HG02970 (cell line): ENCODE measurements at regions not wholly inside any gene's neighbourhood (a gene's known extent, or its start where the extent isn't known, plus 50 kb on each side); places are given as distances from the start of the nearest gene placed in this dataset.
A peak's percentile ranks its signal among the peaks of the same experiment; 100 is the strongest.

Experiments
- ATAC-seq: cut with Tn5 transposase; IDR thresholded peaks from one replicate; pipeline ENCODE4 v1.9.1; 2021; ENCODE audit warnings: mild to moderate bottlenecking, moderate library complexity, moderate number of reproducible peaks; ENCODE audit not compliant: unreplicated experiment, low FRiP score

DNA sequence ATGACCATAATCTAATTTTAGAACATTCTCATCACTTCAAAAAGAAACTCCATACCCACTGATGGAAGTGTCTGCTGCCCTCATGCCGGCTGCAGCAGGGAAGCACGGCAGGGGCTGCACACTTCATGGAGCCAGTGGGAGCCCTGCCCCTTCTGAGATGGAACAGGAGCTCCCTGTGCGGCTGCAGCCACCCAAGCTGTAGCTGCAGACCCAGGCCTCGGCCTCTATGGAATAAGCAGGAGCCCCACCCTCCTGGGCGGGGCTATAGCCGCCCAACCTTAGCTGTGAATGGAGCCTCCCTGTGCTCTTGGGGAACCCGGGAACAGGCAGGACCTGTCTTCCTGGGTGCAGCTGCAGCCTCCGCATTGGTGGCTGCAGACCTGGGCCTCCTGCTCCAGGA is 128.5 kb downstream of the NUDT12 start:
- no peak for ATAC-seq

DNA sequence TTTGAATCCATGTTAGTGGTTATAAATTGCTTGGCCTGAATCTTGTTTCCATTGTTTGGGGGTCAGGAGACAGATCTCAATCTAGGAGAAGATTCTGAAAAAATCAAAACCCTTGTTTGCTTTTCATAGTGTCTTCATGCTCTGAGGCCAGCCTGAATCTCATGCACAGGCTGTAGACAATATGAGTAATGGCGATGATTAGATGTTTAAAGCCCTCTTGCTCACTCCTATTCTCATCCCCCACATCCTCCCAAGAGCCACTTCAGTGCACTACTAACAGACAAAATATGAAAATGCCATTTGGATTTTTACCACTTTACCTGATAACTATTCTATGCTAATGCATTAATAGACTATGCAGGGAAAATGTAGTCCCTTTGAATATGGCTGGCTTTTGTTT is 129.4 kb downstream of the NUDT12 start:
- ATAC-seq: no peak

DNA sequence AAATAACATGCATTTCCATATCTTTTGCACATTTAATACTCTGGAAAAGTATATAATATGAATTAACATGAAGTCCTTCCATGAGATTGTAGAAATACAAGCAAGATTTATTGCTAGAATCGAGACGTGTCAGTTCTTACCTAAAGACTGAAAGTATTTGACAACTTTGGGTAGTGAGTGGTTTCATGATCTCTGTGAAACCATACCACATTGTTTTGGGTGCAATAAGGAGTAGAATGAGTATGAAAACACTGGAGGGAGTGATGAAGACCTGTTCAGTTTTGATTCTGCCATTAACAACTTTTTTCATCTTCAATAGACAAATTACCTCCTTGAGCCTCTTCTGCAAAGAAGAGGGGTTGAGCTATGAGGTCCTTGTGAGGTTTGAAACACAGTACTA is 133.7 kb downstream of the NUDT12 start:
- no peak for ATAC-seq

DNA sequence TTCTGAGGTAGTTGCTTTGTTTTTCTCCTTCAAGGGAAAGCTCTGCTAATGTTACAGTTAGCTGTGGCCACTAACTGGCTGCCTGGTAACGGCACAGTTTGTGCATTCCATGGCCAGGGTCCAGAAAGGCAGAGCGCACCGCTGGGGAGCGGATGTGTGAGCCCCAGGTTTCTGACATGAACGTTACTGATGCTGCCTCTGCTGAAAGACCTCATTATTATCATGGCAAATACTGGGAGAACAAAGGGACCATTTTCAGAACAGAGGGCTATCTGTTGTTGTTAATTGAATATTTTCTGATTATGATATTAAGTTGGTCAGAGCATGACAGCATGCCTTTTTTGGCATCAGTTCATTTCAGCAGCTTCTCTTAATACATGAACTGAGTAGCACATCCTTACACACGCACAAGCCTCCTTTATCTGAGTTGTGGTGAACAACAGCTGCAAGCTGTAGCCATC is 134.1 kb downstream of the NUDT12 start:
- no peak for ATAC-seq

DNA sequence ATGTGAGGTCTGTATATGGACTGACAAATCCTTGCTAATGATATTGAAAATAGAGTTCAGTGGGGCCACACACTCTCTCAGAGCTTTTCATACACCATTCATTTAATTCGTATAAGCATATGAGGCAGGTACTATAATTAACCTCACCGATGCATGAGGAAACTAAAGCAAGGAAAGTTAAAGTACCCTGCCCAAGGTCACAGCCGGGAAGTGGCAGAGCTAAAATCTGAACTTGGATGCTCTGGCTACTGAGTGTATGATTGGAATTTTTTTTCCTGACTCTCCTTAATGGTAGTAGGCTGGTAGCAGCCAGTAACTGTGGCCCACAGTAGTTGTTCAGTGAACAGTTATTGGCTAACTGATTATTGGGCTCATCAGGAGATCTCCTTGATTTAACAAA is 135.3 kb downstream of the NUDT12 start:
- ATAC-seq: no peak

DNA sequence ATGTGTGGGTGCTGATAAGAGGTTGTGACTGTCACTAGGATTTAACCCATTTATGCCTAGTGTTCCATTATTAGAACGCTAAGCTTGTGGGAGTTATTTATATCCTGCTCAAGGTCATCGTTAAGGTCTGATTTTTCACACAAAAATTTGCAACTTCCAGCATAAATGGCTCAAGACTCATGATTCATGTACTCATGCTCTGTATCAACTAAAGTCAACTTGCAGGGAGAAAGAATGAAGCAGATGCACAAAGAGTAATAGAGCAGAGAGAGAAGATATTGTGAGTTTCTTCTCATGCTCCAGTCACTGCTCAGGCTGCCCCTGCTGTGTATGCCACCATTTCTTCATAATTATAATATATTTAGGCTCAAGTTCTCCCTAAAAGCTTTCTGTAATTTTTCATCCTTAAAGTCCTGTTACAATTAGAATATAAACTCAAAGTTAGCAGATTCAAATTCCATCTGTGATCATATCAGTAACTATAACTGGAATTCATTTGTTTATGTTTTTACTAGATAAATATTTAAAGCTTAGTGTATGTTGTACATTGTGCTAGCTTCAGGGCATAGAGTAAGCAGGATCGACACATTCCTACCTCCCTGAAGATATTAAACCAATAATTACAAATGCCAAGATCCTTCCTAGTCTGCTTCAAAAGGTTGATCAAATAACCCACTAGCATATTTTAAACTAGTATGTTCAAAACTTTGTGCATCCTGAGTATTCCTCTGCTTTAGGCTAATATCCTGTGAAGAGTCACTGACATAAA is 136.7 kb downstream of the NUDT12 start:
- ATAC-seq: no peak

DNA sequence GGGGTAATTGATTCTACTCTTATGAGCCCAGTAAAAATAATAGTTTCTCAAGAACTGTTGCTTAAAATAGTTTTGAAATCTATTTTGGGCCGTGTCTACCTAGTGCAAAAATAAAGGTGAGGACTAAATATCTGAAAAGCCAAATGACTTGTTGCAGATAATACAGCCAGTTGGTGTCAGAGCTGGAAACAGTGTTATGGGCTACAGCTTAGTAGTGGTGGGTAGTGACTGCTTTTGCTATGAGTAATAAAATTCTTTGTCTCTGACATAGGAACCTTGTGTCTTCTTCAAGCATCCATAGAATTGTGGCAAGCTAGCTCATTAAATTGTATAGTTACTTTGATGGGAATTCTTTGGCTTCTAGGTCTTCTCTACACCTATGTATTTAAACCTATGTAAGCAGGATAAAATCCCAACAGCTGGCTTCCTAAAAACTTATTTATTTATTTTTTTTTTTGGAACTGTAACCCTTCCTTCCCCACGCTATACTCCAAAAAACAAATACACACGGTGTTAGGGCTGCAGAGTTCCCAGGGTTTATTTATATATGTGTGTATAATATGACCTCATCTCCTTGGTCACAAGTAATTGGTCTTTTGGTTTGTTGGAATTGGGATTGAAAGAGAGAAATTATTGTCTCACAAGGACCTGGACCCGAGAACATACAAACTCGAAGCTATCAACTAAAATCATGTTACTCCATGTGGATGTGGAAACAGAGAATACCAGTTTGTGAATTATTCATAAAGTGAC is 138.0 kb downstream of the NUDT12 start:
- ATAC-seq: no peak

DNA sequence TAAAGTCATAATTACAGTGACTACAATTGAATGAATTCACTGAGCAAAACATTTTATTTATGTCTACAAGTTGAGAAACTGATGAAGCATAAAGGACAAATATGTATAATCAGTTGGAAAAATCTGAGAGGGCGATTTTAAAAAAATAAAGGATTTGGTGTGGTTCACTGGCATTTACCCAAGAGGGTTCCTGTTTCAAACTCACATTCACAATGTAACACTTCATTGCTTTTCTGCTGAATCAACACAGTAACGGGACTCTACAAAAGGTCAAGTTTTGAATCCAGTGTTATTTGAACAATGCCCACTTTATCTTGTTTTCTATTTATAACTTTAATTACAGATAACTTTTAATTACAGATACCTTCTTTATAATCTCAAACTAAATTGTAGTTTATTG is 138.6 kb downstream of the NUDT12 start:
- ATAC-seq: no peak

DNA sequence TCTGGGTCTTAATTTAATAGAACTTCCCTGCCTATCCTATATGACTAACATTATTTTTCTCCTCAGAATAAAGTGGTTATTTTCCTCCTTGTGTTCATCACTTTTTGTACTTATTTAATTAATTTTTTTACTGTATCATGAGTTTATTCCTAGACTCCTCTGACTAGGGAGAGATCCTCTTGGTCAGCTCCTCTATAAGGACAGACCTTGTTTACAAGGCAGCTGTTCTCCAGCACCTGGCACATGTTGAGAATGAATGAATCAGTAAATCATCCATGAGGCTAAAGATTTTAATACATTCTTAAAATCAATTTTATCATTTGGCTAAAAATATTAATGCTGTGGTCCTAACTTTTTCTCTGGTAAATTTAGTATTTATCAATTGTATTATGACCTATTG is 139.8 kb downstream of the NUDT12 start:
- no peak for ATAC-seq

DNA sequence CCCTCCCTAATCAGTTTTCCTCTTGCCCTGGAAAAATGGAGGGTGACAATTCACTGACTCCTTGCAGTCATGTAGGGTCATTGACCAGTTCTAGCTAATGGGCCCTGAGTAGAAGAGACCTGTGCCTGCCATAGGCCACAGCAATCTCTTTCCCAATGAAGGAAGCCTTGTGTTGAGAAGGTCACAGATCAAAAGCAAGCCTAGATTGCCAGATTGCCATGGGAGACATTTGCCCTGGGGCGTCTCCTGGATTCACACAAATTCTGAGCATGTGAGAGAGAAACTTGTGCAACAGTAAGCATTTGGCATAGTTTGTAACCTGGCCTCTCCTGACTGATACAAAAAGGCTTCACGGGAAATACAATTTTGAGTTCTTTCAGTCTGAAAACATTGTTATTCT is 148.0 kb downstream of the NUDT12 start:
- ATAC-seq: no peak

DNA sequence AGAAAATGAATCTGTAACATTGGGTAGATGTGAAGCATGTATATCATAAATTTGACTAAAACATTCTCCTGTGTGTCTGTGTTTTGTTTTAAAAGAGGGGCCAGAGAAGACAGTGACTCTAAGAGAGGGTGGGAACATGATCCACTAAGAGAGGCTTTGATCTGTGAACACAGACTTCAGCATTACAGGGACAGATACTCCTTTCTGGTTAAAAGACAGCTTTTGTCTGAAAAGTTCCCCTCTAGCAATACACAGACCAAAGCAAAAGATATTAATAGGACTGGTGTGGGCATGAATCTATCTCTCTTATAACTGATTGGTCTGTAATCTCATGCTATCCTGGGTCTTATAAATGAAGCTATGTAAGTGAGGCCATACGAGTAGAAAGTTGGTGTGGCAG is 150.9 kb downstream of the NUDT12 start:
- no peak for ATAC-seq

DNA sequence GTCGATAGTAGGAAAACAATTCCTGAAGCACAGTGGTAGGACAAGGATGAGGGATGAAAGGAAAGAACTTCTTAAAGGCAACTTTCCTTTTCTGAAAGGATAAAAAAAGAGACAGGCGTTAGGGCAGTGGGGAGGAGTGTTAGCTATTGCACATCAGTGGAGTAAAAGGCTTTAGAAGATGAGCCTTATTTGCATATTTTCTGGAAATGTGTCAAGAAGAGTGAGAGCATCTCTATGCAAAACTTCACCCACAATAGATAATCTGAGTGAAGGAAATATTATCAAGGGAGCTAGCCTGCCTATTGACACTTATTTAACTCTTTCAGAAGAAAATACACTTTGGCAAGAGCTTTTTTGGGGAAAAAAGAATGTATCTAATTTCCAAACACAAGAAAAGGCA is 151.6 kb downstream of the MACIR start:
- ATAC-seq: peak; percentile 89

DNA sequence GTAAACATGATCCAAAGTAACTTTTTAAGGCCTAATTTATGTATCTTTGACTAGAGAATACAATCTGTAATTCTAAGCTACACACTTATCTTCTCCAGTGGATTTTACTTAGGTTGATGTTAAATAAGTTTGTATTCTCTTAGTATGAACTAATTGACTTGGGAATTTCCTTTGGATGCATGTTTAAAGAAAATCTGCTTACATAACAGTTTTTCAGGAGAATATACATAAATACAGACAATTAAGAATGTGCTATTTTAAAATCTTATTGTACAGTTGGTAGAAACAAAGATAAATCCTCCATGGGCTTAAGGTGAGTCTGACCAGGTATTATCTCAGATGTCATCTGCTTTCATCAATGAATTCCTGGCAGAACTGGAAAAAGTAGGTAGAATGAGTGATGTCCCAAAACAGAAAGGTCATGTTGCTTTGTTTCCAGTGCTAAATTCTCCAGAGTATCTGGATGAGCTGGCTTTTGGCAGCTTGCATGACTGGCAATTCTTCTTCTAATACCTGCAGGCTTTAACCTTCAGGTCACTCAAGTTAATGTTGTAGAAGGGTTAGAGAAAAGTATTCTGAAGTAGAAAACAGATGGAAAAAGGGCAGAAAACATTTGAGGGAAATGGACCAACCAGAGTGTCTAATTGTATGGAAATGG is 150.6 kb downstream of the MACIR start:
- no peak for ATAC-seq

DNA sequence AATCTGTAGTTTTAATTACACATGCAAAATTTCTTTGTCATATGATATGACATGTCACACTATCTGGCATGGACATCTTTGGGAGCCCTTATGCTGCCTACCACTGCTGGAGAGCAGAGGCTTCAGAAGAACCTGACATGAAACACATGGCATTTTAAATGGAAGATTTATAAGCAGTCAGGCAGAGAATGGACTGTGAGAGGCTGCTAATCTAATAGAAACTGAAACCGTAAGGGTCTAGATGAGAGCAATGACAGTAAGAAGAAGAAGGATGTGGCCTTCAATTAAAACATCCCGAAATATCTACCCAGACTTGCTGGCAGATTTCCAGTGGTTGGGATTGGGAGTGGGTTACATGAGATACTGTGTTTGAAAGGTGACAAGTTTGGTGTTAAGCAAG is 149.8 kb downstream of the MACIR start:
- no peak for ATAC-seq

DNA sequence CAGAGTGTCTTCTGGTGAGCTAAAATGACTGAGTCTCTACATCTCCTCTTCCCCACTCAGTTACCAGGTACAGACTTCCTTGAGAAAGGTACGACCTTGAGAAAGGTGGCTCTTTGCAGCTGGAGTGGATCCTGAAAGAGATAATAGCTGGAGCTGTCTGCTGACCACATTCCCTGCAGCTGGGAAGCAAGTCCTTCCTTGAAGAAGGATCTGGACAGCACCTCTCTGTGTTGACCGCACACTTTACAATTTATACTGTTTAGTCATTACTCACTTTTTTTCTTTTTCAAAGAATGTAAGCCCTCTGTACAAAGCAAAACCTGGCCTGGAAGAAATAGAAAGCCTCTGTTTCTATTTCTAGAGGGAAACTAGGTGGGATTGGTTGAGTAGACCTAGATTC is 148.8 kb downstream of the MACIR start:
- ATAC-seq: no peak

DNA sequence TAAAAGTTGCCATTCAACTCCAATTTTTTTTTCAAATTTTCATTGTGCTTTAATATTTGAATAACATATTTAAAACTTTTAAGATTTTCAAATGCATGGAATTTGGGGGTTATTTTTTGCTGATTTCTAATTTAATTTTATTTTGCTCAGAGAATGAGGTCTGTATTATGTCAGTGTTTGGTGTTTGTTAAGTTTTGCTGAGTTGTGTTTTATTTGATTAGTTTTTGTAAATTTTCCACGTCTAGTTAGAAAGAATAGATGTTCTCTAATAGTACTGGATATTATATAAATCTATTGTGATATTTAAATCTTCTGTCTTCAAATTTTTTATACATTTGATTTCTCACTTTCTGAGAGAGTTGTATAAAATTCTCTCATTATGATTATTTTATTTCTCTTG is 145.9 kb downstream of the MACIR start:
- ATAC-seq: no peak

DNA sequence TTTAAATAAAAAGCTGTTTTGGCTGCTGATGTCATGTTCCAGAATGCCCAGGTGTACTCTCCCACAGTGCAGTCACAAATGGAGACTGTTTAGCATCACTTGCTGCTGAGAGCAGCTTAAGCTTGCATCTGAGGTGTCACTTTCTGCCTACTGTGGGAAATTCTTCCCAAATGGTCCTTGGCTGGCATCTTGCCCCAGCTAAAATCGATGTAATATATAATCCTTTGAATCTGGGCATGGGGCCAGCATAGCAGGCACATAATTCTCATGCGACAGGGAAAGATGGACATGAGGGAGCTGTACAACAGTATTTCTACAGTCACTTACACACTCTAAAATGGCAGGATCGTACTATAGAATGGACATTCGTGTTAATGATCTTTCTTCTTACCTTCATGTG is 144.3 kb downstream of the MACIR start:
- ATAC-seq: no peak

DNA sequence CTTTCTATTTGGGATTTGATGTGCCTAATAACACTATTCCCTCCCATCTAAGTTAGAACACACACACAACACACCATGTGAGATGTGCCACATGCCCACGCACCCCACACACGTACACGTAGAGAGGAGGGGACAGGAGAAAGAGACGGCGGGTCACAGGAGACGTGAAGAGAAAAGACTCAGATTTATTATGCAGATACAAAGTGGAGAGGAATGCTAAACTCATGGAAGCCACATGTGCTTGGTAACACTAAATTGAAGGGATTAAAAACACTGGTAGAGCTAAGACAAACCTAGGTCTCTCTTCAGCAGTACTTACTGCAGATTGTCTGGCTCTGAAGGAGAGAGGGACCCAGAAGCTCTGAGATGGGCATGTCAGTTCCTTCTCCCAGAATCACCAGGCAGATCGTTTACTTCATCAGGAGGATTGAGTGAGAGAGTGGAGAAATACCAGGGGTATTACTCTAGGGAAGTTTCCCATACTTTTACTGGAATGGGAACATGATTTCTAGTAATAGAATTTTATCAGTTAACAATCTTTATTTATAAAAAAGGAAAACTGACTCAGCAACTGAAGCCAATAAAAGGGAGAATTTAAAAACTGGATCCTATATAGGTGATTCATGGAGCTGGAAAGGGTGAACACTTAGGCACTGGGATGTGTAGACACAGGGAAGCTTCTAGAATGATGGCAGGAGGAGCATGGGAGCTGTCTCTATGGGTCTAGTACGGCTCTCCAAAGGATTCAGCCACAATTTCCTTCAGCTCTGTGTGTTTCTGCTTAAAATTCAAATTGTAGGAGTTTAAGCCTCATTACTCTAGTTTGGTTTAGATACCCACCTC is 139.4 kb downstream of the MACIR start:
- ATAC-seq: no peak

DNA sequence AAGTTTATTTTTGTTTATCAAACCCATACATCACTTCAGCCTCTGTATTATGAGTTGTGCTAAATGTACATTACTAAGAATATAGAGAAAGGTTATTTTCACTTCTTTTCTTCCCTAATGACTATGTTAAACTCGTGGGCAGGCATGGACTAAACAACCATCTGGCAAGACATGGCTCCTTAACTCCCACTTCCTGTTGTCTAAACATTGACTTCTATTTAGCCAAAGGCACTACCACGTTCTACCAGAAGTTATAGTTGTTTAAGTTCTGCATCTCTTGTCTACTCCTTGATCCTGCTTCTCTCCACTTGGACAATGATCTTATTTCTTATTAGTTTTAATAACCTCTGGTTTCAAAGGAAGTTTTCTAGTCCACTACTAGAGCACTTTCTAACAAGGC is 136.1 kb downstream of the MACIR start:
- ATAC-seq: no peak

DNA sequence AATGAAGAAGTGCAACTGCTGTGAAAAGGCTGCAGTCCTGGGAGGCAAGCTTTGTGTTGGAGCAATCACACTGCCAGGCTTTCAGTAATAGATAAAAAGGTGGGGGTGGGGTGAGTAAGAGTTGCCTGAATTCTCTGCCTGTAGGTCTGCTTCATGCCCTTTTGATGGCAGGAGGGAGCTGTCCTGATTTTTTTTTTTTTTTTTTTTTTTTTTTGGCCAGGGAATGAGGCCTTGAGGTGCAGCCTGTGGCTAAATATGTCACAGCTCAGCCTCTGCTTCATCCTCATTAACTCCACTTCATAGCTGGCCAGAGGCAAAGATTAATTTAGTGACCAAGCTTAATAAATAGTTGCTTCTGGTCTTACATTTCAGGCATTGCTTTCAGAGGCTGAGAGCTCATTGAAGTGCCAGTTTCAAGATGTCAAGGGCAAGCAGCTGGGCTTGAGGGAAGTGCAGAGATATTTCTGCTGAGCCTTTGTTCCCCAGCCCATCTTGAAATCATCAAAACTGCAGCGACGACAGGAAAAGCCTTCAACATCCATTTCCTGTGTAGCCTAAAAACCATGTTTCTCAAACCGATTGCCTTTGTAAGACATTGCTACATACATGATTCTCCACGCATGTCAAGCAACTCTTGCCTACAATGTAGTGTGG is 134.7 kb downstream of the MACIR start:
- no peak for ATAC-seq
